OCI-LY7 (cell line): ENCODE measurements at regions not wholly inside any gene's neighbourhood (a gene's known extent, or its start where the extent isn't known, plus 50 kb on each side); places are given as distances from the start of the nearest gene placed in this dataset.

ENCODE experiments used
- EZH2phosphoT487 ChIP-seq: fragments of 200-600 bp; sonication (generic); IDR thresholded peaks from 2 replicates; pipeline ENCODE4 v1.6.1; 2018; ENCODE audit warnings: low read depth, borderline replicate concordance, mild to moderate bottlenecking, mixed run types, antibody characterized with exemption, low read length, moderate library complexity, mixed read lengths
- TF ChIP-seq, protein P1 (sequence below): fragments of 200-600 bp; sonication (generic); conservative IDR thresholded peaks from 2 replicates; pipeline ENCODE4 v1.5.1; 2014; ENCODE audit warnings: mild to moderate bottlenecking, antibody characterized with exemption, low read length, moderate library complexity, mixed read lengths

DNA sequence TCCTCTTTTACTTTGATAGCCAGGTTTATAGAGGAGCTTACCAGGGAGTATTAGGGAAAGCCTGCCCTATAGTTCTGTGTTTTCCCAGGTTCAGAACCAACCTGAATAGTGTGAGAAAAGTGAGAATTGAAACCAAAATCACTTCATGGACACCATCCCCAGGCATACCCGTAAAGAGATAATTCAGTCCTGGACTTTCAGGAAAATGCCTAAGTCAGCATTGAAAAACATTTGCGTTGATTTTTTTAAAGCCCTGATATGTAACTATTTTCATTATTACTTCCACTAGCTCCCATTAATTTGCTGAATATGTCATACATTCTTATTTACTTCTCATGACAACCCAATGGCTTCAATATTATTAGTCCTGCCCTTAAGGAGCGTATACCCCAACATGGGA lies 77.4 kb upstream of the TCF21 start:
- TF ChIP-seq, protein P1, sequence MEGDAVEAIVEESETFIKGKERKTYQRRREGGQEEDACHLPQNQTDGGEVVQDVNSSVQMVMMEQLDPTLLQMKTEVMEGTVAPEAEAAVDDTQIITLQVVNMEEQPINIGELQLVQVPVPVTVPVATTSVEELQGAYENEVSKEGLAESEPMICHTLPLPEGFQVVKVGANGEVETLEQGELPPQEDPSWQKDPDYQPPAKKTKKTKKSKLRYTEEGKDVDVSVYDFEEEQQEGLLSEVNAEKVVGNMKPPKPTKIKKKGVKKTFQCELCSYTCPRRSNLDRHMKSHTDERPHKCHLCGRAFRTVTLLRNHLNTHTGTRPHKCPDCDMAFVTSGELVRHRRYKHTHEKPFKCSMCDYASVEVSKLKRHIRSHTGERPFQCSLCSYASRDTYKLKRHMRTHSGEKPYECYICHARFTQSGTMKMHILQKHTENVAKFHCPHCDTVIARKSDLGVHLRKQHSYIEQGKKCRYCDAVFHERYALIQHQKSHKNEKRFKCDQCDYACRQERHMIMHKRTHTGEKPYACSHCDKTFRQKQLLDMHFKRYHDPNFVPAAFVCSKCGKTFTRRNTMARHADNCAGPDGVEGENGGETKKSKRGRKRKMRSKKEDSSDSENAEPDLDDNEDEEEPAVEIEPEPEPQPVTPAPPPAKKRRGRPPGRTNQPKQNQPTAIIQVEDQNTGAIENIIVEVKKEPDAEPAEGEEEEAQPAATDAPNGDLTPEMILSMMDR = no peak
- TF ChIP-seq EZH2phosphoT487 = no peak
